ENCODE measurements at regions not wholly inside any gene's neighbourhood (a gene's known extent, or its start where the extent isn't known, plus 50 kb on each side); places are given as distances from the start of the nearest gene placed in this dataset.

GRCh38 chr2:146226077-146226476 lies 1618.8 kb upstream of the ACVR2A start:
- DNase-seq: no peak

GRCh38 chr2:146221826-146222225 lies 1623.0 kb upstream of the ACVR2A start:
- DNase-seq: no peak

DNA sequence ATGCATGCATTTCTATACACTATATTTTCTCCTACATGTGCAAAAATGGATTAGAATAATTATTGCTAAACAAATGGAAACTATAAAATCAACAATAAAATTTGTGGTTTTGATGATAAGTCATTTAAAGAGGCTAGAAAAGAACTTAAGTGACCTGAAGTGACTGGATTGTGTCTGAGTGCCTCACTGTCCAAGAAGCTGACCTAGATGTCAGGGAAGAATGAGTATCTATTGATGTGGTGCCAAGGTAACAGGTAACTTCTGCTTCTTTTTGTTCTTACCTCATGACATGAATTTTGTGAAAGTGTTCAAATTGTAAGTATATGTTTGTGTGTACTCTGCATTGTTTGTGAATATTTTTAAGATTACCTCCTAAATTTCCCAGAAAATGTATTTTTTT lies 1623.9 kb upstream of the ACVR2A start:
- no peak for DNase-seq

DNA sequence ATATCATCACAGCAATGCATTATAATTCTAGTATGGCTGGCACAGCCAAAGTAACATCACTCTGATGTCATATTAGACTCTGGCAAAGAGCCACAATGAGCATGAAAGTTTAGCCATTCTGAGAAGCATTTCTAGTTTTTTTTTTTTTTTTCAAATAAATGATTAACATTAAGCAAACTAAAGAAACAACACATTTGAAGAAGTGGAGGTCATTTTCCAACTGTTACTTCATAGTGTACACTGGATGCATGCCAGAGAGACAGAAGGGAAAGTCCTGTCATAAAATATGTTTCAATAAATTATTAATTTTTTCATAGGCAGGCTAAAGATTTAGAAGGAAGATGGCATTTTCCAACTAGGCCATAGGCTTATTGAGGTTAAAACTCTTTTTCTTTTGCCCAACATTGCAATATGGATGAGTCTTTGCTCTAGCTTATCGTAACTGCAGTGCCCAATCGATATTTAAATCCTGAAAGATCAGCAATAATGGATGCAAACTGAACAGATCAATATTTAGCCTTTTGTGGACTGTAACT lies 1630.4 kb upstream of the ACVR2A start:
- DNase-seq: no peak

DNA sequence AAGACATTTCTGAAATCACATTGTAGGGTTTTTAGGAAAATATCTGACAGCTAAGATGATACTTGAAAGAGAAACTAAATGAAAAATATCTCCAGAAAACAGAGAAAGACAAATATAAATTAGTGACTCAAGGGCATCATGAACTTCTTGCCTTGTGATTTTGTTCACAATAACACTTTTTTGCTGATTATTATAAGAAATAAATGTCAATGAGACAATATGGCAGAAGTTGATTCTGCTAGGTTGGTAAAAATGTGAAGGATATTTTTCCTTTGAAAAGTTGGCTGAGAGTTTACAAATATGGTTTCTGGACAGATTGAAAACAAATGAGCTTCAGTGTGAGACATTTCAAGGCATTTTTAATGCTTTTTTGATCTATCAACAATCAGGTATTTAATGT lies 1631.2 kb upstream of the ACVR2A start:
- DNase-seq: no peak

DNA sequence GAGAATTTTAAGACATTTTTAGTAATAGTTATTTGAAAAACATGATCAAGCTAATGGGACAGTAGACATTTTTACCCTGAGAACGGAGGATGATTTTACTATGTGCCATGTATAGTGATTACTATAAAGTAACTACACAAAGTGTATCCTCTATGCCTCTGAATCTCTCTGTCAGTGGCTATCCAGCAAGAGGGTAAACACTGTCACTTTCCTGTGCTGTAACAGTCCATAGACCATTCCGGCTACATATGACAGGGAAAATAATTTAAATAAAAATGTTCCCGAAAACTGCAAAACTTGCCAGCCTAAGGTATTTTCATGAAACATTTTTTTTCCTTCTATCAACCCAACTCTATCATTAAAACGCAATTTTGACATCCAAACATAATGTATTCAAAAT lies 1632.2 kb upstream of the ACVR2A start:
- DNase-seq: no peak

DNA sequence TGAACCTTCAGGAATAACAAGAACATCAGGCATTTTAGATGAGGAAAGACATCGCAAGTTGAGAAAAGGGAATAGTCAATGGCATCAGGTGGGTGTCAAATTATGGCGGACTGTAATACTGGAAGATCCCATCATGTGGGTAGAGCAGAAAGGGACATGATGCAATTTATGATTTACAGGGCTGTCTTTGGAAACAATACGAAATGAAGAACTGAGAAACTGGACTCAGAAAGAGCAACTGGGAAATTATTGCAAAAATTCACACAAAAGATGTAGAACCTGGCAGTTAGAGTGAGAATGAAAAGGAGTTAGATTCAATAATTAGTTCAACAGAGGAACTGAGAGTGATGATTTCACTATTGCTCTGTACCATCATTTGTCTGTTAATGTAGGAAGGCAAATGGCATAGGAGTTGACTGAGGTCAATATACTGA lies 1635.0 kb upstream of the ACVR2A start:
- DNase-seq: no peak

DNA sequence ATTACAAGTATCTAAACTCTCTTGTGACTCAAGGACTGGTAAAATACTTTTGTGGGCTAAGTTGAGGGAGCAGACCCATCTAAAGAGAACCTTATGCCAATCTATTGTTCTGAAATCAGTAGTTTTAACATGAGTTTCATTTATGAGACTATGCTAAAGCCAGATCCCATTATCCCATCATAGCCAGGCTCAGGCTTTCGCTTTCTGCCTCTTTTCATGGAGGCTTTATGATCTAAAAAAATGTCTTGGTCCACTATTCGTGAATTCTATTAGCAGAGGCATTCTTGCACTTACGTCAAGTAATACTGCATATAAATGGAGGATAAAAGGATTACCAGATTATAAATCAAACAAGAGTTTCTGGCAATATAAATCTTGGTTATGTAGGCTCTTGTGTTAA lies 1636.9 kb upstream of the ACVR2A start:
- DNase-seq: no peak

DNA sequence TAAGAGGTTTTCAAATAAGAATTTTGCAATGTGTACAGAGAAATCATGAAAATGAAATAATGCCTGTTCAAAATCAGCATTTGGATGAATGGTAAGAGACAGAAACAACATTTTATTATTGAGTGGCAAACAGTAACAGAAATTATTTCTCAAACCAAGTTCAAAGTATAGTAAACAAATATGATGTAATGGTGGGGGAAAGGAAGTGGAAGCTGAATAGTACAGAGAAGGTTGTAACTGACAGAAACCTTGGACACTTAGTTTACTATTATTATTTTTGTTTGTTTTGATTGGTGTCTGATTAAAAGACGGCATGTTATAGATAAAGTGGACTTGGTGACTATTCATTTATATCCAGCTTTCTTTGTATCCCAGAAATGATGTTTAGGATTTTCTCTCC lies 1637.4 kb upstream of the ACVR2A start:
- no peak for DNase-seq

DNA sequence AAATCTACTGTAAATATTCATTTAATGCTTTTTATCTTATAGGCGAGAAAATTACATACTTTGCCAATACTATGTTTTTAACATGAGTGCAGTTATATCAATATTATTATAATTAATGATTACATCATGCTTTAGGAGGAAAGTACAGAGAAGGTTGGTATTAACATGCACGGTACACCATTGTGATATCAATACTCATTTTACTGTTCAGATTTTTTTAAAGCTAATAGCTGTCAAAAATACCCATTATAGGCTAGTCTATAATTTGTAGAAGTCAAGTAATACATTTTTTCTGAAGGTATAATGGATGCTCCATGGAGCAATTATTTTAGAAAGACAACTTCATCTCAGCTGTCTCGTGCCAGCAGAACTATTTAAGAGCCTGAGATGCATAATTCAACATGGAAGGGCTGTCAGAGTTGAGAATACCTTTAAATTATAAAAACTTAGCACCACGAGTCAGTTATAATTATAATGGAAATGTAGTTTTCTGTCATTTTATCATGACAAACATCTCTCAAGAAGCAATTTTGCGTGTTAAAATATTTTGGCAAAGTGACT lies 1641.7 kb upstream of the ACVR2A start:
- no peak for DNase-seq

DNA sequence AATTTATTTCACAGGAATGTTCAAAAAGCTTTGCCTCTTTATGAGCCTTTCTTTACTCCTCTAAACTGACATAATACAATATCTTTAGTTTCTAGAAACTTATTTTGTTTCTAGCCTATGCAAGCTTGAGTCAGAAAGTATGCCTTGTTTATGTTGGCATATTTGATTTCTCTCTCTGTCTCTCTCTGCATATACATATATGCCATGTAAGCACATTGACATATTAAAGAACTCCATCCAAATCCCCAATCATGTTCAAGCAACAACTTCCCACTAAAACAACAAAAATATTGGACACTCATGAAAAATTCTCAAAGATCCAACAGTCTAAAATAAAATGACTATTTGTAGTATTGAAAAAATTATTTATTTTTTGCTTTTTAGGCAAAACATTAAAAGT lies 1651.2 kb upstream of the ACVR2A start:
- DNase-seq: no peak

- no peak for DNase-seq
Observed at GRCh38 chr2:146189541-146189940, 1655.3 kb upstream of the ACVR2A start.

DNA sequence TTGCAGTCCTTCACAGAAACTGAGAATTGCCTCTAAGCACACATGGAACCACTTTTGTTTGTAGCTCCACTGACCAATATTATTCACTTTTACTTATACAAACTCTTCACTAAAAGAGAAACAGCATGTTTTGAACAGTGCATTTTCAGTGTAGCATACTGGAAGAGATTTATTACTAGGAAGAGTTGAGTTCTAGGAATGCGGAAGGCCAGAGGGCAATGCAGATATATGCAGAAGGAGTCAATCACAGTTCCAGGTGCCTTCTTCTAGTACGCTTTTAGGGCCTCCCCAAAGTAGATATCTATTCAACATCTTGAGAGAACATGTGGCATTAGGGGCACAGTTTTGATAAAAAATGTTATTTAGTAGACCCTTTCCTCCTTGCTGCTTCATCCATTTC lies 1654.0 kb upstream of the ZEB2 start:
- DNase-seq: no peak

- no peak for DNase-seq
Observed at GRCh38 chr2:146161256-146161882, 1641.5 kb upstream of the ZEB2 start.

GRCh38 chr2:146158072-146158674 lies 1638.3 kb upstream of the ZEB2 start:
- no peak for DNase-seq

- DNase-seq: peak; percentile 4
Observed at GRCh38 chr2:146147448-146148012, 1627.6 kb upstream of the ZEB2 start.

GRCh38 chr2:146143971-146144370 lies 1624.1 kb upstream of the ZEB2 start:
- no peak for DNase-seq

DNA sequence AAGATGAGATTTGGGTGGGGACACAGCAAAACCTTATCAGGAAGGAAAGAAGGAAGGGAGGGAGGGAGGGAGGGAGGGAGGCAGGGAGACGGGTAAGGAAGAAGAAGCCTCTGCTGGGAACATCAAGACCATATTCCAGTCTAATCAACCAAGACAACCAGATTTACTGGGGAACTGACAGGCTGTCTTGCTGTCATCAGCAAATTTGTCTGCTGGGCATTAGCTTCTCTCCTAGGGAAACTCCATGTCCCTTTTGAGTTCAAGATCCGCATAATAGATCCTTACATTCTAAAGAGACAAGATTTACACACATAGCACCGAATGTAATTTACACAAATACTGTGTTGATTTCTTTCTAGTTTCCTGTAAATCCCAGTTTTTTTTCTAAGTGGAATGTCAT lies 1618.9 kb upstream of the ZEB2 start:
- DNase-seq: no peak

DNA sequence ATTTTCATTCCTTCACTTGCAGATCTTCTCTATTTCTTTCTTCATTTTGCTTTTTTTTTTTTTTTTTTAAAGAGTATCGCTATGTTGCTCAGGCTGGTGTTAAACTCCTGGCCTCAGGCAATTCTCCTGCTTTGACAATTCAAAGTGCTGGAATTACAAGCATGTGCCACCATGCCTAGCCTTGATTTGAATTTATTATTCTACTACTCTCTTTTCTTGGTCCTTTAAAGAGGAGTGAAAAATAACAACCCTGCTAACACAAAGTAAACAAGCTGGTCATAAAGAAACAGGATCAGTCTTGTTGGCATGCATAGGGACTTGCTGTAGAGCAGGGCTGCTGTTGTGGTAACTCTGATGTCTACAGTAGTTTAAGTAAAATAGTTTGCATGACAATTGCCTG lies 1615.3 kb upstream of the ZEB2 start:
- peak; percentile 49 for DNase-seq

GRCh38 chr2:146131785-146132184 lies 1611.9 kb upstream of the ZEB2 start:
- DNase-seq: no peak

DNA sequence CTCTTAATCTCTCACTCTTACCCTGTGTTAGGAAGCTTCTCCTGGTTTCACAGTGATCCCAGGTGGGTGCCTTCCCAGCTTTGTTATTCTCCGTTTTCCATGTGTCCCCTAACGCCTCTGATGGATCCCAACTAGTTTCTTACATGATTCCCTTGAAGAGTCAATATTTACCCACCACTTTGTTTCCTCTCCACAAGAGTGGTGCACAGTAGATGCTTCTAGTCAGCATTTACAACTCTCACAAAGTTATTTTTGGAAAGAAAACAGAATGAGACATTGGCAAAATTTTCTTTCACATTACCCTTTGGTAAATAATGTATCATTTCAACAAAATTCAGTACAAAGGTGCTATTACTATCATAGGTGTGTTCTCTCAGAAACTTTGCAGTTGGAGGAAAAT lies 1611.1 kb upstream of the ZEB2 start:
- DNase-seq: no peak

- DNase-seq: no peak
Observed at GRCh38 chr2:146130290-146130689, 1610.4 kb upstream of the ZEB2 start.

- DNase-seq: no peak
Observed at GRCh38 chr2:146129231-146129630, 1609.3 kb upstream of the ZEB2 start.

- DNase-seq: no peak
Observed at GRCh38 chr2:146128216-146128615, 1608.3 kb upstream of the ZEB2 start.
